Erythroblast (primary cell): ENCODE measurements at regions not wholly inside any gene's neighbourhood (a gene's known extent, or its start where the extent isn't known, plus 50 kb on each side); places are given as distances from the start of the nearest gene placed in this dataset.

ENCODE experiments used
- GATA1 ChIP-seq: IDR thresholded peaks from 2 replicates; pipeline ENCODE4 v1.6.1; 2011; ENCODE audit warnings: low read depth, mild to moderate bottlenecking, control low read depth, low read length, moderate library complexity
- POLR2A ChIP-seq: IDR thresholded peaks from 2 replicates; pipeline ENCODE4 v1.6.1; 2011; ENCODE audit warnings: mild to moderate bottlenecking, low read length

GRCh38 chr3:72376956-72377710 is 471.1 kb downstream of the SHQ1 start:
- TF ChIP-seq POLR2A (no peak), GATA1 (no peak)
